ENCODE measurements at regions not wholly inside any gene's neighbourhood (a gene's known extent, or its start where the extent isn't known, plus 50 kb on each side); places are given as distances from the start of the nearest gene placed in this dataset.

- TF ChIP-seq CTCF (IDR thresholded peaks at IDR 0.05) (no peak), POLR2A (IDR thresholded peaks at IDR 0.05) (no peak)
These were observed 583.8 kb upstream of the NECTIN3 start for GRCh38 chr3:110487840-110488239.
